Stimulated activated effector memory CD8-positive, alpha-beta T cell treated with anti-CD3 and anti-CD28 coated beads, Interleukin-12 subunit alpha, Interleukin-12 subunit beta, amount 100 ng/mL, for 72 hours (primary cell): ENCODE measurements at regions not wholly inside any gene's neighbourhood (a gene's known extent, or its start where the extent isn't known, plus 50 kb on each side); places are given as distances from the start of the nearest gene placed in this dataset.

Experiments
- ATAC-seq: fragments of 150-1000 bp; cut with Tn5 transposase; 2 replicates; pipeline ENCODE4 v1.10.0; 2021
- DNase-seq, 2 donors: peaks; one replicate each; pipeline ENCODE4 v3.0.0; 2021 to 2022; ENCODE audit warnings: low spot score in 2 of 2
- H3K27ac Mint-ChIP-seq: one replicate; pipeline ENCODE4 v1.8.0; 2022; ENCODE audit warnings: mild to moderate bottlenecking, mixed read lengths
- H3K36me3 Mint-ChIP-seq: one replicate; pipeline ENCODE4 v1.8.0; 2022; ENCODE audit warnings: mild to moderate bottlenecking, mixed read lengths
- H3K4me1 Mint-ChIP-seq: one replicate; pipeline ENCODE4 v1.8.0; 2022; ENCODE audit warnings: mixed read lengths
- H3K4me3 Mint-ChIP-seq: one replicate; pipeline ENCODE4 v1.8.0; 2022; ENCODE audit warnings: mild to moderate bottlenecking, mixed read lengths
- H3K9me3 Mint-ChIP-seq: one replicate; pipeline ENCODE4 v1.8.0; 2022; ENCODE audit warnings: mixed read lengths

GRCh38 chr16:73483934-73484711 lies 436.2 kb upstream of the ZFHX3 start:
- peaks cover 4% of the 10 kb centered on the region for H3K4me1 Mint-ChIP-seq
- H3K9me3 Mint-ChIP-seq: peaks cover 15% of the 10 kb centered on the region
- H3K36me3 Mint-ChIP-seq: no peaks in the 10 kb centered on the region
- DNase-seq: no peak
- H3K27ac Mint-ChIP-seq: no peak overlapping the region
- no peak for ATAC-seq
- H3K4me3 Mint-ChIP-seq: no peak overlapping the region

GRCh38 chr16:73483076-73483791 lies 435.3 kb upstream of the ZFHX3 start:
- no peak overlapping the region for H3K27ac Mint-ChIP-seq
- peaks cover 4% of the 10 kb centered on the region for H3K4me1 Mint-ChIP-seq
- no peak overlapping the region for H3K4me3 Mint-ChIP-seq
- DNase-seq (no peak), ATAC-seq (no peak)
- peaks cover 15% of the 10 kb centered on the region for H3K9me3 Mint-ChIP-seq
- H3K36me3 Mint-ChIP-seq: no peaks in the 10 kb centered on the region

- Mint-ChIP-seq H3K27ac (no peak overlapping the region), H3K4me3 (no peak overlapping the region), H3K36me3 (no peaks in the 10 kb centered on the region), H3K9me3 (peaks cover 12% of the 10 kb centered on the region), H3K4me1 (peaks cover 4% of the 10 kb centered on the region)
- DNase-seq (no peak), ATAC-seq (no peak)
Observed at GRCh38 chr16:73482310-73482709, 434.4 kb upstream of the ZFHX3 start.

- Mint-ChIP-seq H3K4me3 (no peak overlapping the region), H3K36me3 (no peaks in the 10 kb centered on the region), H3K9me3 (peaks cover 7% of the 10 kb centered on the region), H3K27ac (no peak overlapping the region), H3K4me1 (peaks cover 4% of the 10 kb centered on the region)
- DNase-seq (no peak), ATAC-seq (no peak)
Observed at GRCh38 chr16:73480381-73480780, 432.5 kb upstream of the ZFHX3 start.

- Mint-ChIP-seq H3K4me1 (no peaks in the 10 kb centered on the region), H3K4me3 (no peak overlapping the region), H3K36me3 (no peaks in the 10 kb centered on the region), H3K27ac (no peak overlapping the region), H3K9me3 (no peaks in the 10 kb centered on the region)
- ATAC-seq (no peak), DNase-seq (no peak)
Observed at GRCh38 chr16:73473713-73474112, 425.8 kb upstream of the ZFHX3 start.

- Mint-ChIP-seq H3K9me3 (peaks cover 18% of the 10 kb centered on the region), H3K4me3 (no peak overlapping the region), H3K36me3 (no peaks in the 10 kb centered on the region), H3K27ac (no peak overlapping the region), H3K4me1 (no peaks in the 10 kb centered on the region)
- DNase-seq (no peak), ATAC-seq (no peak)
Observed at GRCh38 chr16:73464834-73465233, 416.9 kb upstream of the ZFHX3 start.

- Mint-ChIP-seq H3K9me3 (peaks cover 17% of the 10 kb centered on the region), H3K36me3 (no peaks in the 10 kb centered on the region), H3K4me3 (no peak overlapping the region), H3K4me1 (no peaks in the 10 kb centered on the region), H3K27ac (no peak overlapping the region)
- DNase-seq (no peak), ATAC-seq (no peak)
Observed at GRCh38 chr16:73459586-73459985, 411.7 kb upstream of the ZFHX3 start.

GRCh38 chr16:73457851-73458250 lies 409.9 kb upstream of the ZFHX3 start:
- peaks cover 11% of the 10 kb centered on the region for H3K9me3 Mint-ChIP-seq
- ATAC-seq: no peak
- H3K4me3 Mint-ChIP-seq: no peak overlapping the region
- H3K27ac Mint-ChIP-seq: no peak overlapping the region
- no peak for DNase-seq
- no peaks in the 10 kb centered on the region for H3K4me1 Mint-ChIP-seq
- no peaks in the 10 kb centered on the region for H3K36me3 Mint-ChIP-seq

- Mint-ChIP-seq H3K4me3 (no peak overlapping the region), H3K4me1 (no peaks in the 10 kb centered on the region), H3K9me3 (peaks cover 23% of the 10 kb centered on the region), H3K27ac (no peak overlapping the region), H3K36me3 (no peaks in the 10 kb centered on the region)
- ATAC-seq: no peak
- DNase-seq: no peak
Observed at GRCh38 chr16:73448970-73449369, 401.0 kb upstream of the ZFHX3 start.

GRCh38 chr16:73447846-73448245 lies 399.9 kb upstream of the ZFHX3 start:
- Mint-ChIP-seq H3K4me3 (no peak overlapping the region), H3K36me3 (no peaks in the 10 kb centered on the region), H3K27ac (no peak overlapping the region), H3K9me3 (peaks cover 23% of the 10 kb centered on the region), H3K4me1 (no peaks in the 10 kb centered on the region)
- ATAC-seq (no peak), DNase-seq (no peak)

- Mint-ChIP-seq H3K9me3 (peaks cover 12% of the 10 kb centered on the region), H3K27ac (no peak overlapping the region), H3K36me3 (no peaks in the 10 kb centered on the region), H3K4me3 (no peak overlapping the region), H3K4me1 (no peaks in the 10 kb centered on the region)
- ATAC-seq (no peak), DNase-seq (no peak)
Observed at GRCh38 chr16:73434621-73435020, 386.7 kb upstream of the ZFHX3 start.

GRCh38 chr16:73433731-73434307 lies 385.9 kb upstream of the ZFHX3 start:
- H3K36me3 Mint-ChIP-seq: no peaks in the 10 kb centered on the region
- H3K4me3 Mint-ChIP-seq: no peak overlapping the region
- peaks cover 15% of the 10 kb centered on the region for H3K9me3 Mint-ChIP-seq
- H3K4me1 Mint-ChIP-seq: no peaks in the 10 kb centered on the region
- no peak overlapping the region for H3K27ac Mint-ChIP-seq
- ATAC-seq (no peak), DNase-seq (no peak)

- ATAC-seq: peak; percentile 8
- no peaks in the 10 kb centered on the region for H3K36me3 Mint-ChIP-seq
- DNase-seq: no peak
- no peaks in the 10 kb centered on the region for H3K4me1 Mint-ChIP-seq
- H3K27ac Mint-ChIP-seq: no peak overlapping the region
- H3K9me3 Mint-ChIP-seq: peaks cover 20% of the 10 kb centered on the region
- no peak overlapping the region for H3K4me3 Mint-ChIP-seq
Observed at GRCh38 chr16:73432850-73433730, 385.2 kb upstream of the ZFHX3 start.

- Mint-ChIP-seq H3K4me3 (no peak overlapping the region), H3K9me3 (peaks cover 18% of the 10 kb centered on the region), H3K36me3 (no peaks in the 10 kb centered on the region), H3K27ac (no peak overlapping the region), H3K4me1 (no peaks in the 10 kb centered on the region)
- DNase-seq: no peak
- ATAC-seq: no peak
Observed at GRCh38 chr16:73430138-73430537, 382.2 kb upstream of the ZFHX3 start.

GRCh38 chr16:73428121-73428520 lies 380.2 kb upstream of the ZFHX3 start:
- Mint-ChIP-seq H3K4me1 (no peaks in the 10 kb centered on the region), H3K27ac (no peak overlapping the region), H3K36me3 (no peaks in the 10 kb centered on the region), H3K9me3 (peaks cover 18% of the 10 kb centered on the region), H3K4me3 (no peak overlapping the region)
- ATAC-seq (no peak), DNase-seq (no peak)
